ENCODE measurements at regions not wholly inside any gene's neighbourhood (a gene's known extent, or its start where the extent isn't known, plus 50 kb on each side); places are given as distances from the start of the nearest gene placed in this dataset.

DNA sequence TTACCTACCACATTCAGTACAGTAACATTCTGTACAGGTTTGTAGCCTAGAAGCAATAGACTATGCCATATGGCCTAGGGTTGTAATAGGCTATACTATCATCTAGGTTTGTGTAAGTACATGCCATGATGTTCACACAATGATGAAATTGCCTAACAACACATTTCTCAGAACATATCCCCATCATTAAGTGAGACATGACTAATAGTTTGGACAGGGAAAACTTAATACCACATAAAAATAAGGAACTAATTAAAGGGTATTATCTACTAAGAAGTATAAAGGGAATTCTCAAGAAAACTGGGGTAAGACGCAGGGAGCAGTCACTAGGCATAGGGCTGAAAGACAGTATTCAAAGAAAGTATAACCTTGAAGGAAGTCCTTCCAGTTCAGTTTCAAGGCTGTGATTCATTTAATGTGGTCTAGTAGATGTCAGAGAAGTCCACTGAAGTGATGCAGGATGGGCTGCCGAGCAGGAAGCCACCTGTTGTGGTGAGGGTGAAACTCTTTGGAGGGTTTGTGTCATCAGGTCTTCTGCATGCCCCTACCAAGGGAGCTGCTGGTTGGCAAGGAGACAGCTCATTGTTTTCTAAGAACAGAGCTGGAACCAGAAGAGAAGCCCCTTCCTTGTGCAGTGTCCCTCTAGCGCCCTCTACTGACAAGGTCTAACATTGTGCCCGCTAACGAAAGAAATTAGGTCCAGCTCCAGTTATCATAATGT, 122.9 kb downstream of the OLFM4 start:
- H3K27ac ChIP-seq (ENCODE audit: low read depth, low read length, poor library complexity, severe bottlenecking) = no peak overlapping the region
- no peaks in the 10 kb centered on the region for H3K36me3 ChIP-seq (ENCODE audit: insufficient read depth, low read length, poor library complexity, severe bottlenecking)
- ChIA-PET CTCF (interaction anchor here (0.6 to 1.1 kb wide), 8 partner anchors 10 to 1217 kb away, joined by 3 to 20 read pairs (median 6); no protein-coding TSS in a partner anchor), POLR2A (ENCODE audit: low non-redundant PET) (no interaction called here)
- DNase-seq (ENCODE audit: low spot score) = peak; percentile 79
- H3K4me1 ChIP-seq (ENCODE audit: insufficient read depth, low read length, poor library complexity, severe bottlenecking) = peaks cover 7% of the 10 kb centered on the region
- no peak overlapping the region for H3K4me3 ChIP-seq (ENCODE audit: low read depth, low read length, poor library complexity, severe bottlenecking)
- intact Hi-C loops (cut with micrococcal nuclease; ENCODE audit: unreplicated experiment) = loop anchor here (5.0 kb wide), 2 partner anchors 184 to 289 kb away; no protein-coding TSS in a partner anchor
- no TSS peak for BruUV-seq (replicated peaks)
- H3K27me3 ChIP-seq (replicated peaks; ENCODE audit: insufficient read depth, low read depth, low read length, poor library complexity) = no peaks in the 10 kb centered on the region
- TF ChIP-seq EZH2 (IDR thresholded peaks at IDR 0.05; ENCODE audit: borderline replicate concordance, low read depth, low read length, poor library complexity, severe bottlenecking) = no peak
- TF ChIP-seq, protein P1, sequence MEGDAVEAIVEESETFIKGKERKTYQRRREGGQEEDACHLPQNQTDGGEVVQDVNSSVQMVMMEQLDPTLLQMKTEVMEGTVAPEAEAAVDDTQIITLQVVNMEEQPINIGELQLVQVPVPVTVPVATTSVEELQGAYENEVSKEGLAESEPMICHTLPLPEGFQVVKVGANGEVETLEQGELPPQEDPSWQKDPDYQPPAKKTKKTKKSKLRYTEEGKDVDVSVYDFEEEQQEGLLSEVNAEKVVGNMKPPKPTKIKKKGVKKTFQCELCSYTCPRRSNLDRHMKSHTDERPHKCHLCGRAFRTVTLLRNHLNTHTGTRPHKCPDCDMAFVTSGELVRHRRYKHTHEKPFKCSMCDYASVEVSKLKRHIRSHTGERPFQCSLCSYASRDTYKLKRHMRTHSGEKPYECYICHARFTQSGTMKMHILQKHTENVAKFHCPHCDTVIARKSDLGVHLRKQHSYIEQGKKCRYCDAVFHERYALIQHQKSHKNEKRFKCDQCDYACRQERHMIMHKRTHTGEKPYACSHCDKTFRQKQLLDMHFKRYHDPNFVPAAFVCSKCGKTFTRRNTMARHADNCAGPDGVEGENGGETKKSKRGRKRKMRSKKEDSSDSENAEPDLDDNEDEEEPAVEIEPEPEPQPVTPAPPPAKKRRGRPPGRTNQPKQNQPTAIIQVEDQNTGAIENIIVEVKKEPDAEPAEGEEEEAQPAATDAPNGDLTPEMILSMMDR (conservative IDR thresholded peaks at IDR 0.05; ENCODE audit: low read depth, low read length) = peak; percentile 95
- H3K9me3 ChIP-seq (ENCODE audit: low read depth, low read length, poor library complexity, severe bottlenecking) = no peaks in the 10 kb centered on the region

DNA sequence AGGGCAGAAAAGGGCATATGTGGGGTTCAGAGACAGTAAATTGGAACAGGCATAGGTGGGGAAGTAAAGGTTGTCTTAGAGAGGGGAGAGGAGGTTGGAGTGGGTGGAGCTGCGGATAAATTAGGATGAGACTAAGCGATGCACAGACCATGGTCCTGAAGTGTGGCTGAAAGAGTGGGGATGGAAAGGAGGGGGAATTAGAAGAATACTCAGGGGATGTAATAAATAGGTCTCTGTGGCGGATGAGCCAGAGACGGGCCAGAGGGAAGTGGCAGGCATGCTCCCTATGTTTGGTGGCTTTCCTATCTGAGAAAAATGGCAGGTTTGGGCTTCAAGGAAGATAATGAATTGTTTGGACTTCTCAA, 123.4 kb downstream of the OLFM4 start:
- Histone ChIP-seq H3K4me3 (ENCODE audit: low read depth, low read length, poor library complexity, severe bottlenecking) (no peak overlapping the region), H3K27ac (ENCODE audit: low read depth, low read length, poor library complexity, severe bottlenecking) (no peak overlapping the region), H3K4me1 (ENCODE audit: insufficient read depth, low read length, poor library complexity, severe bottlenecking) (peaks cover 7% of the 10 kb centered on the region), H3K27me3 (replicated peaks; ENCODE audit: insufficient read depth, low read depth, low read length, poor library complexity) (no peaks in the 10 kb centered on the region), H3K36me3 (ENCODE audit: insufficient read depth, low read length, poor library complexity, severe bottlenecking) (no peaks in the 10 kb centered on the region), H3K9me3 (ENCODE audit: low read depth, low read length, poor library complexity, severe bottlenecking) (no peaks in the 10 kb centered on the region)
- TF ChIP-seq EZH2 (IDR thresholded peaks at IDR 0.05; ENCODE audit: borderline replicate concordance, low read depth, low read length, poor library complexity, severe bottlenecking) = no peak
- TF ChIP-seq, protein P1 (conservative IDR thresholded peaks at IDR 0.05; ENCODE audit: low read depth, low read length) = no peak
- intact Hi-C loops (cut with micrococcal nuclease; ENCODE audit: unreplicated experiment) = loop anchor here (5.0 kb wide), 2 partner anchors 185 to 290 kb away; no protein-coding TSS in a partner anchor
- ChIA-PET CTCF (interaction anchor here (0.7 to 1.1 kb wide), 7 partner anchors 9 to 487 kb away, joined by 3 to 20 read pairs (median 7); no protein-coding TSS in a partner anchor), POLR2A (ENCODE audit: low non-redundant PET) (no interaction called here)
- BruUV-seq (replicated peaks) = no TSS peak
- no peak for DNase-seq (ENCODE audit: low spot score)

DNA sequence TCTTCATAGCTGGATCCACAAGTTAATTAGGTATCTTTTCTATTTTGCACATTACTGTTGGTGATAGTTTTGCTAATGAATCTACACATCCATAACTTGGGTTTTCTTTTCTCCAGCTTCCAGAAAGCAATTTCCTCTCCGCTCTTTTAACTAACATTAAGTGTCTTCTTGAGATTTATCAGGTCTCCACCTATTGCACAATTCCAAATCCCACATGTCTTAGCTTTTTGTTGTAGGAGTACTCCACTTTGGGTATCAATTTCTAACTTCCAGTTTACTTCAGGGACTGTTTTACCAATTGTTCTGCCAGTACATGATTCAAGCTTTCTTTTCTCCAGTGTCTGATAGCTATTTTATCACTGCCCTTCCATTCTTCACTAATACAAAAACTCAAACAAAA, 129.6 kb downstream of the OLFM4 start:
- H3K9me3 ChIP-seq (ENCODE audit: low read depth, low read length, poor library complexity, severe bottlenecking) = no peaks in the 10 kb centered on the region
- BruUV-seq (replicated peaks) = no TSS peak
- no peaks in the 10 kb centered on the region for H3K36me3 ChIP-seq (ENCODE audit: insufficient read depth, low read length, poor library complexity, severe bottlenecking)
- no peak overlapping the region for H3K27ac ChIP-seq (ENCODE audit: low read depth, low read length, poor library complexity, severe bottlenecking)
- intact Hi-C loops (cut with micrococcal nuclease; ENCODE audit: unreplicated experiment) = no loop called here
- TF ChIP-seq EZH2 (IDR thresholded peaks at IDR 0.05; ENCODE audit: borderline replicate concordance, low read depth, low read length, poor library complexity, severe bottlenecking) = no peak
- TF ChIP-seq, protein P1 (conservative IDR thresholded peaks at IDR 0.05; ENCODE audit: low read depth, low read length) = no peak
- H3K4me3 ChIP-seq (ENCODE audit: low read depth, low read length, poor library complexity, severe bottlenecking) = no peak overlapping the region
- CTCF ChIA-PET = interaction anchor here (0.7 kb wide), 1 partner anchor 490 kb away, joined by 3 read pairs; no protein-coding TSS in a partner anchor
- H3K27me3 ChIP-seq (replicated peaks; ENCODE audit: insufficient read depth, low read depth, low read length, poor library complexity) = no peaks in the 10 kb centered on the region
- POLR2A ChIA-PET (ENCODE audit: low non-redundant PET) = no interaction called here
- DNase-seq (ENCODE audit: low spot score) = no peak
- no peaks in the 10 kb centered on the region for H3K4me1 ChIP-seq (ENCODE audit: insufficient read depth, low read length, poor library complexity, severe bottlenecking)

Measured in A673 (cell line).